ENCODE measurements at regions not wholly inside any gene's neighbourhood (a gene's known extent, or its start where the extent isn't known, plus 50 kb on each side); places are given as distances from the start of the nearest gene placed in this dataset.

DNA sequence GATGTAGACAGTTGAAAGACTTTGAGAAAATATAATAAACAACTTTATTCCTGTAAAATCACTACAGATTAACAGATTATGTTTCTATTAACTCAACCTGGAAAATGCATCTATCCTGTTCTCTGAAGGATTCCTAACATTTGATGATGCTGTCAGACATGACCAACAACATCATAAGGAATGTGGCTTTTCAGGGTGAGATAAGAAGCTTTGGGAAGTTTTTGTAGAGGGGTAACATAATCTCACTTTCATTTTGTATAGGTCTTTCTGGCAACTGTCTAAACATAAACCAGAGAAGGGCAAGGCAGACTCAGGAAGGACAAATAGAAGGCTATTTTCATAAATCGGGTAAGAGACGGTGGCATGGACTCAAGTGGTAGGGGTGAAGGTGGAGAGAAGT is 112.2 kb downstream of the TES start:
- FAIRE-seq, result no peak
- TF ChIP-seq, protein P1, sequence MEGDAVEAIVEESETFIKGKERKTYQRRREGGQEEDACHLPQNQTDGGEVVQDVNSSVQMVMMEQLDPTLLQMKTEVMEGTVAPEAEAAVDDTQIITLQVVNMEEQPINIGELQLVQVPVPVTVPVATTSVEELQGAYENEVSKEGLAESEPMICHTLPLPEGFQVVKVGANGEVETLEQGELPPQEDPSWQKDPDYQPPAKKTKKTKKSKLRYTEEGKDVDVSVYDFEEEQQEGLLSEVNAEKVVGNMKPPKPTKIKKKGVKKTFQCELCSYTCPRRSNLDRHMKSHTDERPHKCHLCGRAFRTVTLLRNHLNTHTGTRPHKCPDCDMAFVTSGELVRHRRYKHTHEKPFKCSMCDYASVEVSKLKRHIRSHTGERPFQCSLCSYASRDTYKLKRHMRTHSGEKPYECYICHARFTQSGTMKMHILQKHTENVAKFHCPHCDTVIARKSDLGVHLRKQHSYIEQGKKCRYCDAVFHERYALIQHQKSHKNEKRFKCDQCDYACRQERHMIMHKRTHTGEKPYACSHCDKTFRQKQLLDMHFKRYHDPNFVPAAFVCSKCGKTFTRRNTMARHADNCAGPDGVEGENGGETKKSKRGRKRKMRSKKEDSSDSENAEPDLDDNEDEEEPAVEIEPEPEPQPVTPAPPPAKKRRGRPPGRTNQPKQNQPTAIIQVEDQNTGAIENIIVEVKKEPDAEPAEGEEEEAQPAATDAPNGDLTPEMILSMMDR (IDR thresholded peaks at IDR 0.05; ENCODE audit: insufficient read depth, missing control alignments), result no peak
- DNase-seq (ENCODE audit: insufficient read length, low spot score), result no peak

DNA sequence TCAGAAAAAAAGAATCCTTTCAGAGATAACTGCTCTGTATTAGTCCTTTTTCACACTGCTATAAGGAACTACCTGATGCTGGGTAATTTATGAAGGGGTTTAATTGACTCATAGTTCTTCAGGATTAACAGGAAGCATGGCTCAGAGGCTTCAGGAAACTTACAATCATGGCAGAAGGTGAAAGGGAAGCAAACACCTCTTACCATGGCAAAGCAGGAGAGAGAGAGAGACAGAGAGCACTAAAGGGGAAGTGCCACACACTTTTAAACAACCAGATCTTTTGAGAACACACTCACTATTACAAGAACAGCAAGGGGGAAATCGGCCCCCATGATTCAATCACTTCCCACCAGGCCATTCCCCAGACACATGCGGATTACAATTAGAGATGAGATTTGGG is 114.2 kb downstream of the TES start:
- TF ChIP-seq, protein P1 (IDR thresholded peaks at IDR 0.05; ENCODE audit: insufficient read depth, missing control alignments), result no peak
- no peak for DNase-seq (ENCODE audit: insufficient read length, low spot score)
- no peak for FAIRE-seq

DNA sequence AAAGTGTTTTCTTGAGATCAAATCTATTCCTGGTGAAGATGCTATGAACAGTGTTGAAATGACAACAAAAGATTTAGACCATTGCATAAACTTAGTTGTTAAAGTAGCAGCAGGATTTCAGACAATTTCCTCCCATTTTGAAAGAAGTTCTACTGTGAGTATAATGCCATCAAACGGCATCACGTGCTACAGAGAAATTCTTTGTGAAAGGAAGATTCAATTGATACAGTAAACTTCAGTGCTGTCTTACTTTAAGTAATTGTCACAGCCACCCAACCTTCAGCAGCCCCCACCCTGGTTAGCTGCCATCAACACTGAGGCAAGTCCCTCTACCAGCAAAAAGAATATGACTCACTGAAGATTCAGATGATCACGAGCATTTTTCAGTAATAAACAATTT is 115.2 kb downstream of the TES start:
- DNase-seq (ENCODE audit: insufficient read length, low spot score) (no peak), FAIRE-seq (no peak)
- TF ChIP-seq, protein P1 (IDR thresholded peaks at IDR 0.05; ENCODE audit: insufficient read depth, missing control alignments), result no peak

DNA sequence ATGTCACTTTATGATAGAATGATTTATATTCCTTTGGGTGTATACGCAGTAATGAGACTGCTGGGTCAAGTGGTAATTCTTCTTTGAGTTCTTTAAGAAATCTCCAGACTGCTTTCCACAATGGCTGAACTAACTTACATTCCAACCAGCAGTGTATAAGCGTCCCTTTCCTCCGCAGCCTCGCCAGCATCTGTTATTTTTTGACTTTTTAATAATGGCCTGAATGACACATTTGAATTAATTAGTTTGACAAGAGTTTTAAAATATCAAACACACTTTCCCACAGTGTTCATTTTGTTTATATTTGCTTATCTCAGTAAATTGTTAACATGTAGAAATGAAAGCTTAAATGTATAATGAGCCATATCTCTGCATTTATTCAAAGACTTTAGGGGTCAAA is 116.8 kb downstream of the TES start:
- FAIRE-seq, result no peak
- TF ChIP-seq, protein P1 (IDR thresholded peaks at IDR 0.05; ENCODE audit: insufficient read depth, missing control alignments), result no peak
- no peak for DNase-seq (ENCODE audit: insufficient read length, low spot score)

DNA sequence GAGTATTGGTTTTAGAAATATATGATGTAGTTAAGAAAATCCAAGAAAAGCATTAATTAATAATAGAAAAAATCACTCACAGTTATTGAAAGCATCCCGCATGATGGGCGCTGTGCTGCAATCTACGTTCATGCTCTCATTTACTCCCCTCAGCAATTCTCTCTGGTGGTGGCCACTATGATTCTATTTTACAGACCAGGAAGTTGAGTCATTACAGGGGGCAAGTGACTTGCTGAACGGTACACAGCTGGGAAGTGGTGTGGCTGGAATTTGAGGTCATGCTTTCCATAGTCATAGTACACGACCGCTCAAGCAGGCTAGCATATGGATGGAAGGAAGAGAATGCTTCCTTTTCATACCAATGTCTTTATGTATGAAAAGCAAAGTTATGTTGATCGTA is 117.4 kb downstream of the TES start:
- DNase-seq (ENCODE audit: insufficient read length, low spot score), result no peak
- FAIRE-seq, result no peak
- TF ChIP-seq, protein P1 (IDR thresholded peaks at IDR 0.05; ENCODE audit: insufficient read depth, missing control alignments), result no peak

DNA sequence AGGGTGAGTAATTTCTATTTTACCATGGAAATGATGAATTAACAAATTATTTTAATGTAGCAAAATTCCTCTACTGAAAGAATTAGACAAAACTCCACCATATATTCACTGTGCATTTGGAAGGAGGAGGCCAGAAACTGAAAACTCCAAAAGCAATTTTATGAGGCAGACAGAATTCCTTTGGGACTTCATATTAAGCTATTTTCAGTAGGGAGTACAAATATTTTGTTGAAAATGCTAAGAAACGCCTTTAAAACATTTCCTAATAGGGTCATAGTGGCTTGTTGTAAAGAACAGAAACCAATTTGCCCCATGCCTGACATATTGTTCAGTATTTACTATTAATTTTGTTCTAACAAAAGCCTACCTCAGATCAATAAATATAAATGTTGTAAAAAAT is 117.8 kb downstream of the TES start:
- TF ChIP-seq, protein P1 (IDR thresholded peaks at IDR 0.05; ENCODE audit: insufficient read depth, missing control alignments), result no peak
- FAIRE-seq, result no peak
- no peak for DNase-seq (ENCODE audit: insufficient read length, low spot score)

DNA sequence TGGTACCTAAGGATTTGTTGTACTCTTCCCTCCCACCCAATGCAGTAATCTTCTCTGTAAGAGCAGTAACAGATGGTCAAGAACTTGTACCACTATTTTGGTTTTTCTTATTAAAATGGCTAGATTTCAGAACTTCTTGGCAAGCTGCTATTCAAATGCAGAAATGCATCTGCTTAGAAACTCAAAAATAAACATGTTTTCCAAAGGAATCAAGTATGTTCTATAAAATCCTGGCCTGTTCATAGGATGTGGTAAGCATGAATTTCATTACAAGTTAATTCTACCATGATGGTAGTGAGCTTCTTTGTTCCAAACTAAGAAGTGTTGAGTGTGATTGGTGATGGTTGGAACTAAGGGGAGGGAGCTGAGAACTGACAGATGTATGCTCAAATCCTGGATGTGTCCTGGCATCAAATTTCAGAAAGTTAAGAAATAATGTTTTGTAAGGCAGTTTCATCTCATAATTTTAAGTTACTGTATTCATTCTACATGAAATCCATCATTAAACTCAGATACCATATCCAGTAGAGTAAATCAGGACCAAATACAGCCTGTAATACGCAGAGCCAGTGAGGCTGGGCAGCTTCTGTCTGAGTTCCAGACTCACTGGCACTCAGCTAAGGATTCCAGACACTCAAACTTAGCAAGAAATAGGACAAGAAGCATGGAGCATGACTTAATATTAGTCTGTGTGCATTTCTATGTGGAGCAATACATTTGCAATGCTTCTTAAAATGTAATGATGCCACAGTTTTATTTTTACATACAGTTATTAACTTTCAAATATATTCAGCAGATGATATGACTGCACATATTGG is 119.6 kb downstream of the TES start:
- TF ChIP-seq, protein P1 (IDR thresholded peaks at IDR 0.05; ENCODE audit: insufficient read depth, missing control alignments), result no peak
- no peak for FAIRE-seq
- DNase-seq (ENCODE audit: insufficient read length, low spot score), result no peak
